ENCODE measurements at regions not wholly inside any gene's neighbourhood (a gene's known extent, or its start where the extent isn't known, plus 50 kb on each side); places are given as distances from the start of the nearest gene placed in this dataset.

DNA sequence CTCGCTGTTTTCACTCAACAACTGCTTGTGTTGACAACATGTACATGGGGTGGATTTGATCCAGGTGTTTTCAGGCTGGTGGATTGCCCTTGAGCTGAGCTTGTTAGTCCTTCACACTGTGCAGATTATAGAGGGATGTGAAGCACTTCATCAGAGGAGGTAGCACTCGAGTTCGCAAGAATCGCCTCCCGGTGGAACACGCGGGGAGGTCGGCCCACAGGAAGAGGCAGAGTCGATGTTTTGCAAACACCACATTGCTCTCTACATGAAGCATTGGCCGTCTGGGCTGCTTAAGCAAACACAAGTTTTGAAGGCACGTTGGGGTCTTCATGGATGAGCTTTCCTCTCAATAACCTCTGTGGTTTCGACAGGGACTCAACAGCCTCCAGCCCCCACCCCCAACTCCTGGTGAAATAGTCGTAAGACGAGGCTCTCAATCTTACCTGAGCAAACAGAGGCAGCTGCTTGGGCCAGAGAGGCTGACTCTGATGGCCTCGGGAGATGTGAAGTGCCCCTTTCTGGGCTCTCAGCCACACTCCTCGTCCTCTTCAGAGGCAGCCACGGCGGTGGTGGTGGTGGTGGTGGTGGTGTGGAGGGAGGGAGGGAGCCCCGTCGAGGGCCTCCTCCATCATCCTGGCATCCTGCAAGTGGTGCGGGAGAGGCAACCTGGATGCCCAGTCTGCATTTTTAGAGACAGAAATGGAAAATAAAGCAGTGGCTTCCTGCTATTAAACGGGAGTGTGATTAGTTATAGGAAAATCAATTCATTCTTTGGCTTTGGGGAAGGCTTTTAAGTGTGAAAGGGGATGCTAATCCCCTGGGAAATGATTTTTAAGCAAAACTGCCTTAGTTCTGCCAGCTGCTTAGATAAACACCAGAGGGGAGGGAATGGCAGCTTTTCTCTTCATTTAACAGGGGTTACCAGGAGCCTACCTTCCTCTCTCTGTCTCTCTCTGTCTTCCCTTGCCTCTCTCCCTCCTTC lies 552.5 kb upstream of the EEF2KMT start:
- TF ChIP-seq EZH2 (IDR thresholded peaks at IDR 0.05): no peak
- no peak for TF ChIP-seq POLR2AphosphoS5 (IDR thresholded peaks at IDR 0.05; ENCODE audit: borderline replicate concordance, low read depth, low read length)
- no peak for TF ChIP-seq FOXP2 (optimal IDR thresholded peaks at IDR 0.05; ENCODE audit: control extremely low read depth, extremely low read length, insufficient read depth)

All from SK-N-MC (cell line).